Stimulated activated CD8-positive, alpha-beta memory T cell treated with anti-CD3 and anti-CD28 coated beads, Interleukin-7, amount 100 ng/mL, for 1 hour (primary cell): ENCODE measurements at regions not wholly inside any gene's neighbourhood (a gene's known extent, or its start where the extent isn't known, plus 50 kb on each side); places are given as distances from the start of the nearest gene placed in this dataset.
"Not testable (repeated sequence)": the region's sequence is repeated elsewhere in the genome, so short reads cannot be mapped to it uniquely, and the experiment has no call there.

Experiments
- DNase-seq, 2 donors: peaks; one replicate each; pipeline ENCODE4 v3.0.0-alpha.2; 2020; ENCODE audit warnings: low read depth in 2 of 2

DNA sequence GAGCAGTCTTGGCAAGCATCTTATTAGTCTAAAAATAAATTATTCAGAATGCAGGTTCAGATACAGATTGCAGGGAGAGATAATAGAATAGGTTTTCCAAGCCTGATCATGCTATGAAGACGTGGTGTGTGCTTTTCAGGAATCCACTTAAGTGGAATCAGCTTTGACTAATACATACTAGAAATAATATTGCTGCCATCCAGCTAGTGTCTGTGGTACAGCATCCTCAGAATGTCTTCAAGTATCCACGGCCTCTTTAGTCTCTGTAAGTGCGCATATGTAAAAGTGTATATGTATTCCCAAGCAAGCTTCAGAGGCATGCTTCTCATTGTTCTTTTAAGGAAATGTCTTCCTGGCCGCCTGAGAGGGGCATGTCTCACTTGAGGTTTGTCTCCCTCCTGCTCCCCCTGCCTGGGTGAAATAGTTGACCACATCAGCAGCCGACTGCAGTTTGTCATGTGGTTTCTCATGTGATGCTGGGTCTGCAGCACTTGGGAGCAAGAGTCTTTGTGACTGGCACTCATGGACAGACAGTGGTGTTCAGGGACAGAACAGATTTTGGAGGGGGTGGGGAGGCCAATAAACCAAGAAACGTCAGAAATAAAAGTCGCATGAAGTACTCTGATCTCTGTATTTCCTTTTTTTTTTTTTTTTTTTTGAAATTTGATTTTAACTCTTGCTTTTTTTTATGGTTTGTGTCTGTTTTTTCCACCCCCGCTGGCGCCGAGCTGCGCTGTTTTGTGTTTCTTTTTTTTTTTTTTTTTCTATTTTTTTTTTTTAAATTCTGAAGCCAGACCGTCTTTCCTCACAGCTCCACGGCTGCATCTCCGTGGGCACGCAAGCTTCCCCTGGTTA, 150.8 kb downstream of the PRL start:
- no peak for DNase-seq

DNA sequence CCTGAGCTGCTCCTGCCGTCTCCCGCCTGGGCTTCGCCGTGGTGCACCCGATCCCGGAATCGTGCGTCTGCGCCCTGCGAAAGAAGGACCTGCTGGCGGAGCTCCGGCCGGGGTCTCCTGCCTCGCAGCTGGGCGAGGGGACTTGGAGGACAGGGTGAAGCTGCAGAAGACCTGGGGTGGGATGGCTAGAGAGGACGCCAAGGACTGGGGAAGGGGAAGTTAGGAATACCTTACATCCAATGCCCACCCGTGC, 150.2 kb downstream of the PRL start:
- no peak for DNase-seq

DNA sequence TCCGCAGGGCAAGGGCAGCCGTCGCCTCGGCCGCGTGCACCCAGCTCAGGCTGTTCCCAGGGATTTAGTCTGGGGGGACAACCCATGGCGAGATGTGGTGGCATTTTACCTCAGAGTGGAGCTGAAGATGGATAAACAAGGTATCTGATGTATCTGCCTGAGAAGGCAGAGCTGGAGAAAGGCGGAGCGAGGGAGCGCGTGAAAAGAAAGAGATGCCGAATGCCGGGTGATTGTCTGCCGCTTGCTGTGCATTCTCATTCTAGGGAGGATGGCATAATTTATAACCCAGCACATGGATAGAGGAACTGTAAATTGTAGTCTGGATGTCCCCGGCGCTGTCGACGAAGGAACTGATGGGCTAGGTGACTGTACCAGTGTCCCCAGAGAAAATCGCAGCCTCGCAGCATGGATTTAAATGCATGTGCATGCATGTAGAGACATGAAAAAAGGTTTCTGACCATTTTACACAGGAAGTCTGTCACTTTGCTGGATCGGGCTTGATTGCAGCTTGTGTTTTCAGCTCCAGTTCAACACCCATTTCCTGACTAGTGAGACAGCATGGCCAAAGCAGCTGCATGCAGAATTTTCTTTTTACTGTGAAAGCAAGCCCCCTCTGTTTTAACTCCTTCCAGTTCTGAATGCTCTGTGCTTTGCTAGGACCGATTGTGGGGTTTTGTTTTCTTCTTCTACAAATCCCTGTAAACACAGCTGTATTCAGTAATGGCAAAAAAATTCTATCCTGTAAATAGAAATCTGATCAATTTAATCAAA, 149.7 kb downstream of the PRL start:
- no peak for DNase-seq

DNA sequence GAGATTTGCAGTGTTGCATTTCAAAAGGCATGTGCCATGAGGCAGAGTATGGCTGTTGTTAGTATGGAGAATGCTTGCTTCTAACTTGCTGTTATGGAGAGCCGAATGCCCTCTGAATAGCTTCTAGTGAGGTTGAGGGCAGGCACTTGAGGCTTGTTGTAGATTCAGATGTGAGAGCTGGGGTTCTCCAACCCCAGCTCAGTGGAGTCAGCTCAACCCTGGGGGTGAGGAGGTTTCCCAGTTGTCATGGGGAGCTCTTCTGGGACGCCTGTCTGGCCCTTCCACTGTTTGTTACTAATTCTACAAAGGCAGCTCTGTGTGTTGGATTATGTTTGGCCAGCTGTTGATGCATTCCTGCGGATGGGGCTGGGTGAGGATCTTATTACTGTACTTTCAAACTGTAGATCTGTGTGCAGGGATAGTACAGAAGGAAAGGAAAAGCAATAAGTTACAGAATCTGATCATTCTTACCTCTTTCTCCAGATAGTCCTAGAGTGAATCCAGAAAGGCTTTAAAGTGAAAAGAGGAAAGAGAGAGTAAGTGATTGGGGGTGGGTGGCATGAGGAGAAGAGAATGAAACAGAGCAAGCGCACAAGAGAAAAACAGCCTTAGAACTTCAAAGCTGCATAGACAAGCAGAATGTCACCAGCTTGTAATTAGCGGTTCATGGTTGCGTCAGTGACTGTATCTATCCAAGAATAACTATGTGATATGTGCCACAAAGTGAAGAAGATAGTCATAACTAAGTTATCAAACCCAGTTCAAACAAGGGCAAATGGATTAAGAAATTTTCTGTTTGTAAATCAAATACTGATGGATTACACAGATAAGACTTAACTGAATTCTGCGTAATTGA, 148.7 kb downstream of the PRL start:
- no peak for DNase-seq

DNA sequence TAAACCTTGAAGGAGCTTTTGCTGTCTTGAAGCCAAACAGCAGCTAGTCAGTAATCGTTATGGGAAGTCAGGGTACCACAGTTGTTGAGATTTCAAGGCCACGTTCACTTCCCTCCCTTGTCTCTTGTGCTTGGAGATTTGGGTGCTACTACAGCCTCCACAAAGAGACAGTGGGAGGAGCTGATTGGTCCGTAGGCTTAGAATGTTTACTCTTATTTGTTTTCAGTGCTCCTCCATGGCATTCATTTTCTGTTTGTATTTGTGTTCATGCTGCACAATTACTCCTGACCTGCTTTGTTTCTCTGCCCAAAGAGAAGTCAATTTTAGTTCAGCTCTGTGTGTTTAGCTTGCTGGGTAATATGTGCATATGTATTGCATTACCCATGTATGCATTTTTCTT, 147.7 kb downstream of the PRL start:
- no peak for DNase-seq

DNA sequence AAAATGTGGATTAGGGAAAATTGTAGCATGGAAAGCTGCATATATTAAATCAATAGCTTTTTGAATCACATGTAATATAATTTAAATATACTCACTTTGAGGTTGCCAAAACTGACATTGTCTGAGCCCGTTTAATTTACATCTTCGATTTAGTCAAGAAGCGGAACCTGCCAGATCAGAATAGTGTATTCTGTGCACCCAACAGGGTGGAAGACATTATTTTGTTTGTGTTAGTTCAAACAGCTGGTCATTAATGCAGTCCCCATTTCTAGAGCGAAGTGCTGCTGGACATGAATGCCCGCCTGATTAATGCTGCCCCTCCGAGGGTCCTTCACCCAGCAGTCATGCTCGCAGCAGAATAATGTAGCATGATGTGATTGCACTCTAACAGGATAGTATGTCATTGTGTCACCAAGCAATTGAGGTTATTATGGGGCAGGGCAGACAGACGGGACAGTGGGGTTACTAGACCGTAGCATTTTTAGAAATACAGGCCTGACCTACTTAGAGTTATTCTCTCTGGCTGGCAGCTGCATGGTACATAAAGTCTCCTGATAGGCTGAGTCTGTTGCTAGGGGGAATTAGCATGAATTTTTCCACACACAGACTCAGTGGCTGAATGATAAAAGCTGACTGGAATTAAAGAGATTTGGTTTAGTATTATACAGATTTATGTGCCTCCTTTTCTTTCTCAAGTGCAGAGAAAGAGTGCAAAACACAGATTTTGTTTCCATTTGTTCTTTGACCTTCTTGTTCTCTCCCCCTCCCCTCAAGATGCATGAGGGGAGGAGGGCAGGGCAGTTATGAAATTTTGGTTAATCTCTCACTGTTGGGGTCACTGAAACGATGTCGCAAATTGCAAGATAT, 147.1 kb downstream of the PRL start:
- no peak for DNase-seq

DNA sequence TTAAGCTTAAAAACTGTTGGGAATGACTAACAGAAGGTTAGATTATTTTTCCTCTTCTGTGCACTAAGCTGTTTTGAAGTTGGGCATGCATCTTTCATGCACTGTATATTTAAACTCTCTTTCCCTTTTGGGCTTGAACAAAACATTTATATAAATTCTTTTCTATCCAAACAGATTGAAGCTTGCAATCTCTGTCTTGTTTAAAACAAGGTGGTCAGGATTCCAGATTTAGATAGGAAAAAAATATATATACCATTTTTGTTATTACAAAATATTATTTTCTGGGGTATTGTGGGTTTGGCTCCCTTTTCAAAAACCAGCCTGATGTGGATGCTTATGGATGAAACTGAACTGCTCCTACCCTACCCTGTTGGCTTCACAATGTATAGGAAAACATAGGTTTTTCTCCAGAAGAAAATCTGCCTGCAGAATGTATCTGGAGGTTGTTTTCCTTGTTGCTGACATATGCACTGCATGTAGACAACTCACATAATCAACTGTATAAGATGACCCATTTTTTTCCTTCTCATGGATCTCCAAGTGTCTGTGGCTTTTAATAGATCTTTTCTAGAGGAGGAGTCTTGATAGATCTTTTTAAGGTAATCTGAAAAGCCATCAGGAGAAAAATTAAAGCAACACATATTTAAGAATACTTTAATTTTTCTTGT, 146.3 kb downstream of the PRL start:
- no peak for DNase-seq

DNA sequence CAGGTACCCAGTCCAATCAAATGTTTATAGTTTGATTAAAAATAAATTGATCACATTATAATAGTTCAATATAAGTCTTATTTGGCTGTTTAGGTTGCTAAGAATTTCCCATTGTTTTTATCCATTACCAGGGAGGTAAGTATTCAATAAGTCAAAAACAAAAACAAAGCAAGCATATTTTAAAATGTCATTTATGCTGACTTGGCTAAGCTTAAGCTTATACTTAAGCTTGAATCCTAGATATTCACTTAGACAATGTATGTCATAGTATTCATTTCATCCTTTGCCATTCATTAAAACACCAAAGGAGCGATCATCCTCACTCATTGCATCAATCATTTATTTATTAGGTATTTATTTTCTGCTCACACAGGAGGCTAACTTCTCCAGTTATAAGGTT, 144.9 kb downstream of the PRL start:
- DNase-seq = no peak

DNA sequence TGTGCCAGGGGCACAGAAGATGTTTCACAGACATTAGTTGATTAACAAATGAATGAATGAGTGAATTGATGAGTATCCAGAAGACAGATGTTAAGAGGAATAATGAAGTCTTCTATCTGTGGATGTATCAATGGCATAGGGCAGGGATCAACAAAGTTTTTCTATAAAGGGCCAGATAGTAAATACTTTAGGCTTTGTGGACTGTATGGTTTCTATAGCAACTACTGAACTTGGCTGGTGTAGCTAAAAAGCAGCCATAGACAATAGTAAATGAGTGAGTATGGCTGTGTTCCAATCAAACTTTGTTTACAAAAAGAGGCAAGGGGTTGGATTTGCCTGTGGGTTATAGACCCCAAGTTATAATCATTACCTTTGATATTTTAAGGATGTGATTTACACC, 144.0 kb downstream of the PRL start:
- DNase-seq = no peak

DNA sequence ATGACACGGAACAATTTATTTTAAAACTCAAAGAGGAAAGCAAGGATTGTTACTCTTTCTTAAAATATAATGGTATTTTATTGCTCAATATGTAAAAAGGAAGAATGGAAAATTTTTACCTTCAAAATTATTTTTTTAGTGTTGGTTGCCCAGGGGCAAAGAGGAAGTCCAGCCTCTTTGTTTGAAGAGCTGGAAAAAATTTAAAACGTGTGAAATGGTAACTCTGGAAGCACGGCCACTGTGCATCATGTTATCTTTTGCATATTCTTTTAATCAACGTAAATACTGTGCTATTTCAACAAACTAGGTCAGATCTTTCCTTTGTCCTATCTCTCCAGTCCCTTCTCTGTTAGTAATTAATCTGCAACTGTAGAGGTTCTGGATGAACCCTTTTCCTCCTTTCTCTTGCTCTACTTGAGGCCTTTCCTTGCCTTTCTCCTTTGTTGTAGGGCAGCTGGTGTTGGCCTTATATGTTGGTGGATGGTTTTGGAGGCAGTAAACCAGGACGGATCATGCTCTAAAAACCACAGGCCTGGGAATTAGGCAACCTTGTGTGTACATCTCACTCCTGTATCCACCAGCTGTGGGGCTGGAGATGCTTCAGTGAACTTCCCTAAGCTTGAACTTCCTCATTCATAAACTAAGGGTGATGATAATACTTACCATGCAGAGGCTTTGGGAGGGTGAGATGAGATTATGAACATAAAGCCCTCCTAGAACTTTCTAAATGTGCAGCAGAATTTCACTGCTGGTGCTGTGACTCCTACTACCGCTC, 143.3 kb downstream of the PRL start:
- DNase-seq = no peak

DNA sequence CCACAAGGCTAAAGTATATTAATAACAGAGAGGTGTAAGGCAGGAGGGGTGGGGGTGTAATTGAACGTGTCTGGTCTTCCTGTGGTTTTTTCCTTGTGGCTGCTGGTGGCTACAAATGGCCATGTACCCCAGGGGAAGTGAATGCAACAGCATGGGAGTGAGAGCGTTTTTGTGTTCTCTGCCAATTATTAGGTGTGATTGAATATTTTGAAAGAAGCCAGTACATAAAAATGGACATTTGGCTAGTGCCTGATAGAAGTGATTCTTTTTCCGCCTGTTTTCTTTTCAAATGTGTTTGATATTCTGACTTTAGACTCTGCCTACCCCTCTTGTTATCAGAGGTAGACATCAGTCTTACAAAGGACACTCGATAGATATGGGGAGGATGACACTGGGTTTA, 141.3 kb downstream of the PRL start:
- no peak for DNase-seq

DNA sequence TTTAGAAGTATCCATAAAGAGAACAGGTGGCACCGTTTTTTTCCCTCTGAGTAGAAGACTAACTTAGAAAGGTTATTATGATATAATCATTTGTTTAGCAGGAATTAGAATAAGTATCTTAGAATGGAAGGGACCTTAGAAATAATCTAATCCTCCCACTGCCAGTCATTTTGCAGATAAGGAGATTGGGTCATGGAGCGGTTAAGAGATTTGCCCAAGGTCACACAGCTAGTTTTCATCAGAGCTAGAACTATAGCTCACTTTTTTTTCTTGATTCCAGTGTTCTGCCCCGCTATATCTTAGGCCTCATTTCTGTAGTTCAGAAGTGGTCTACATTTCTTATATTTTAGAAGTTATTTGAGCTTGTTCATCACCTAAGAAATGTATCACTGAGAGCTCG, 139.6 kb downstream of the PRL start:
- DNase-seq = no peak

DNA sequence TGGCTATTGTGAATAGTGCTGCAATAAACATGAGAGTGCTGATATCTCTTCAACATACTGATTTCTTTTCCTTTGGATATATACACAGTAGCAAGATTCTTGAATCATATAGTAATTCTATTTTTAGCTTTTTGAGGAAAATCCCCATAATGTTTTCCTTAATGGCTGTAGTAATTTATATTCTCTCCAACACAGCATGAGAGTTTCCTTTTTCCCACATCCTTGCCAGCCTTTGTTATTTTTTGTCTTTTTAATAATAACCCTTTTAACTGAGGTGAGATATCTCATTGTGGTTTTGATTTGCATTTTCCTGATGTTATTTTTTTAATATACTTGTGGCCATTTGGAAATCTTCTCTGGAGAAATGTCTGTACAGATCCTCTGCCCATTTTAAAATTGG, 132.6 kb downstream of the PRL start:
- no peak for DNase-seq

DNA sequence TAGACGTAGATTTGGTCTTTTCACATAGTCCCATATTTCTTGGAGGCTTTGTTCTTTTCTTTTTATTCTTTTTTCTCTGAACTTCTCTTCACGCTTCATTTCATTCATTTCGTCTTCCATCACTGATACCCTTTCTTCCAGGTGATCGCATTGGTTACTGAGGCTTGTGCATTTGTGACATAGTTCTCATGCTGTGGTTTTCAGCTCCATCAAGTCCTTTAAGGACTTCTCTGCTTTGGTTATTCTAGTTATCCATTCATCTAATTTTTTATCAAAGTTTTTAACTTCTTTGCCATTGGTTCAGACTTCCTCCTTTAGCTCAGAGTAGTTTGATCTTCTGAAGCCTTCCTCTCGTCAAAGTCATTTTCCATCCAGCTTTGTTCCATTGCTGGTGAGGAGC, 125.8 kb downstream of the PRL start:
- DNase-seq = not testable (repeated sequence)

DNA sequence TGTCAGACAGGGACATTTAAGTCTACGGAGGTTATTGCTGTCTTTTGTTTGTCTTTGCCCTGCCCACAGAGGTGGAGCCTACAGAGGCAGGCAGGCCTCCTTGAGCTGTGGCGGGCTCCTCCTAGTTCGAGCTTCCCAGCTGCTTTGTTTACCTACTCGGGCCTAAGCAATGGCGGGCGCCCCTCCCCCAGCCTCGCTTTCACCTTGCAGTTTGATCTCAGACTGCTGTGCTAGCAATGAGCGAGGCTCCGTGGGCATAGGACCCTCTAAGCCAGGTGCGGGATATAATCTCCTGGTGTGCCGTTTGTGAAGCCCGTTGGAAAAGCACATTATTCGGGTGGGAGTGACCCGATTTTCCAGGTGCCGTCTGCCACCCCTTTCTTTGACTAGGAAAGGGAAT, 125.0 kb downstream of the PRL start:
- not testable (repeated sequence) for DNase-seq

DNA sequence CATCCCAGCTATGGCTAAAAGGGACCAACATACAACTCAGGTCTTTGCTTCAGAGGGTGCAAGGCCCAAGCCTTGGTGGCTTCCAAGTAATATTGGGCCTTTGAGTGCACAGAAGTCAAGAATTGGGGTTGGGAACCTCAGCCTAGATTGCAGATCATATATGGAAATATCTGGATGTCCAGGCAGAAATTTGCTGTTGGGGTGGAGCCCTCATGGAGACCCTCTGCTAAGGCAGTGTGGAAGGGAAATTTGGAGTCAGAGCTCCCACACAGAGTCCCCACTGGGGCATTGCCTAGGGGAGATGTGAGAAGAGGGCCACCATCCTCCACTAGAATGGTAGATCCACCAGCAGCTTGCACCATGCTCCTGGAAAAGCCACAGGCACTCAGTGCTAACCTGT, 123.5 kb downstream of the PRL start:
- no peak for DNase-seq

DNA sequence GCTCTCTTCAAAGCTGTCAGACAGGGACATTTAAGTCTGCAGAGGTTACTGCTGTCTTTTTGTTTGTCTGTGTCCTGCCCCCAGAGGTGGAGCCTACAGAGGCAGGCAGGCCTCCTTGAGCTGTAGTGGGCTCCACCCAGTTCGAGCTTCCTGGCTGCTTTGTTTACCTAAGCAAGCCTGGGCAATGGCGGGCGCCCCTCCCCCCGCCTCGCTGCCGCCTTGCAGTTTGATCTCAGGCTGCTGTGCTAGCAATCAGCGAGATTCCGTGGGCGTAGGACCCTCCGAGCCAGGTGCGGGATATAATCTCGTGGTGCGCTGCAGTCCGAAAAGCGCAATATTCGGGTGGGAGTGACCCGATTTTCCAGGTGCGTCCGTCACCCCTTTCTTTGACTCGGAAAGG, 116.6 kb downstream of the PRL start:
- not testable (repeated sequence) for DNase-seq

DNA sequence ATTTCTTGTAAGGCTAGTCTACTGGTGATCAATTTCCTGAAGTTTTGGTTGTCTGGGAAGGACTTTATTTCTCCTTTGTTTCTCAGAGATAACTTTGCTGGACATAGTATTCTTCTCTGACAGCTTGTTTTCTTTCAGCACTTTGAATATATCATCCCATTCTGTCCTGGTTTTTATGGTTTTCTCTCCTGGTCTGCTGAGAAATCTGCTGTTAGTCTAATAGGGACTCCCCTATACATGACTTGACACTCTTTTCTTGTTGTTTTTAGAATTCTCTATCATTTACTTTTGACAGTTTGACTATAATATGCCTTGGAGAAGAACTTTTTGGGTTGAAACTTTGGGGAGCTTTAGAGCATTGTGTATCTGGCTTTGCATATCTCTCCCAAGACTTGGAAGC, 112.5 kb downstream of the PRL start:
- no peak for DNase-seq

DNA sequence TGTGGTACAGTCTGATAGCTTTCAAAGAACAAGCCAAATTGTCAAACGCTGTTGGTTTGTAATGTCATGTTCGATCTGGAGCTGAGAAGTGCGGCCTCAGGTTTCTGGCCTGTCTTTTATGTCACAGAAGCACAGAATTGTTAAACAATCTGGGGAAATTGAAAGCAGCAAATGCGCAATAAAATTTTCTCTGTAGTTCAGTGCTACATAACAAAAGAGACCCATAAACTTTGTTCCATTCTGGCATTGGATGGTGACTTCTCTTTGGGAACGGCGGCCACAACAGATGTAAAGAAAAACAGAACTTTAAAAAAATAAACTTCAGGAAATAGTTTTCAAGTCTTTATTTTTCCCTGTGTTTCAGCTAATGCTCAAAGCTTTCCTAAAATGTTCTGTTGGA, 106.9 kb downstream of the PRL start:
- no peak for DNase-seq

DNA sequence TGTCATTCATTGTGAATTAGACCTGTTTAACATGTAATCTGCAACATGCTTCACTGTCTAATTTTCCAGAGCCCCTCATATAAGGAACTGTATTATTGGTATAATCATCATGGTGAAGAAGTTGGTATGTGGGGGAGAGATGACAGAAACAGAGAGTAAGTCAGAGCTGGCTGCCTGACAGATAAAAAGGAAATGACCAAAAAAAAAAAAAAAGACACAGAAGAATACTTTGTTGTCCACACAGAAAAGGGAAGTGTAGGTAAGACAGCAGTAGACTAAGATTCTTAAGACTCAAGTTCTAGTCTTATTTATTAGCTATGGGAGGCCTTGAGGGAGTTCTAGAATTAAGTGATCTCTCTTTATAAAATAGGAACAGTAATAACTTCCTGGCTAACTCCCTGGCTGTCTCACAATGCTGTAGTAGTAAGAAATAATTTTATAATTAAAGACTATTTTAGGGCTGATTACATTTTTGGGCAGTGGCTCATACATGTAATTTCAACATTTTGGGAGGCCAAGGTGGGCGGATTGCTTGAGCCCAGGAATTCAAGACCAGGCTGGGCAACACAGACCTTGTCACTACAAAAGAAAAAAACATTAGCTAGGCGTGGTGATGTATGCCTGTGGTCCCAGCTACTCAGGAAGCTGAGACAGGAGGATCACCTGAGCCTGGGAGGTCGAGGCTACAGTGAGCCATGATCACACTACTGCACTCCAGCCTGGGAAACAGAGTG, 102.5 kb downstream of the PRL start:
- no peak for DNase-seq
